Inflammatory macrophage treated with lipopolysaccharide for 1 hour (primary cell): ENCODE measurements at regions not wholly inside any gene's neighbourhood (a gene's known extent, or its start where the extent isn't known, plus 50 kb on each side); places are given as distances from the start of the nearest gene placed in this dataset.
"Not testable (repeated sequence)": the region's sequence is repeated elsewhere in the genome, so short reads cannot be mapped to it uniquely, and the experiment has no call there.

Experiments used
- DNase-seq, 2 donors: peaks; one replicate each; pipeline ENCODE4 v3.0.0-alpha.2; 2020 to 2022

GRCh38 chr9:27673641-27674040, 100.4 kb upstream of the C9orf72 start:
- DNase-seq = peak in 1 of 2 donors; percentile 18

GRCh38 chr9:27675354-27675753, 102.1 kb upstream of the C9orf72 start:
- DNase-seq = no peak

GRCh38 chr9:27676827-27677226, 103.5 kb upstream of the C9orf72 start:
- no peak for DNase-seq

- DNase-seq = no peak
Measured at GRCh38 chr9:27679338-27679737, 106.1 kb upstream of the C9orf72 start.

GRCh38 chr9:27683181-27683580, 109.9 kb upstream of the C9orf72 start:
- DNase-seq = no peak

- DNase-seq = no peak
Measured at GRCh38 chr9:27688954-27689353, 115.7 kb upstream of the C9orf72 start.

GRCh38 chr9:27690816-27691215, 117.5 kb upstream of the C9orf72 start:
- DNase-seq = not testable (repeated sequence)

- no peak for DNase-seq
Measured at GRCh38 chr9:27699621-27700020, 126.3 kb upstream of the C9orf72 start.

- peak; percentile 12 to 23 for DNase-seq
Measured at GRCh38 chr9:27701016-27701415, 127.7 kb upstream of the C9orf72 start.

- peak; percentile 25 to 58 for DNase-seq
Measured at GRCh38 chr9:27701587-27701986, 128.3 kb upstream of the C9orf72 start.

GRCh38 chr9:27703216-27703980, 130.1 kb upstream of the C9orf72 start:
- peak; percentile 16 to 23 for DNase-seq

GRCh38 chr9:27711241-27711640, 138.0 kb upstream of the C9orf72 start:
- no peak for DNase-seq

GRCh38 chr9:27712806-27713205, 139.5 kb upstream of the C9orf72 start:
- DNase-seq = no peak

- no peak for DNase-seq
Measured at GRCh38 chr9:27714388-27714787, 141.1 kb upstream of the C9orf72 start.

- DNase-seq = peak in 1 of 2 donors; percentile 15
Measured at GRCh38 chr9:27715651-27716050, 142.4 kb upstream of the C9orf72 start.

GRCh38 chr9:27717991-27718390, 144.7 kb upstream of the C9orf72 start:
- no peak for DNase-seq

- peak; percentile 18 to 22 for DNase-seq
Measured at GRCh38 chr9:27719711-27720110, 146.4 kb upstream of the C9orf72 start.

- peak; percentile 23 to 27 for DNase-seq
Measured at GRCh38 chr9:27722866-27723265, 149.6 kb upstream of the C9orf72 start.

GRCh38 chr9:27726244-27727081, 153.2 kb upstream of the C9orf72 start:
- peak; percentile 70 to 91 for DNase-seq

GRCh38 chr9:27732494-27732893, 159.2 kb upstream of the C9orf72 start:
- DNase-seq = no peak

- DNase-seq = no peak
Measured at GRCh38 chr9:27743490-27743889, 170.2 kb upstream of the C9orf72 start.

- DNase-seq = no peak
Measured at GRCh38 chr9:27747450-27747849, 174.2 kb upstream of the C9orf72 start.

- no peak for DNase-seq
Measured at GRCh38 chr9:27749838-27750237, 176.6 kb upstream of the C9orf72 start.

GRCh38 chr9:27750566-27750965, 177.3 kb upstream of the C9orf72 start:
- DNase-seq = no peak
